Activated CD8-positive, alpha-beta memory T cell treated with anti-CD3 and anti-CD28 coated beads, Interleukin-2, amount 50 U/mL, for 24 hours (primary cell): ENCODE measurements at regions not wholly inside any gene's neighbourhood (a gene's known extent, or its start where the extent isn't known, plus 50 kb on each side); places are given as distances from the start of the nearest gene placed in this dataset.
A peak's percentile ranks its signal among the peaks of the same experiment; 100 is the strongest.

Source experiments
- DNase-seq: peaks from one replicate; pipeline ENCODE4 v3.0.0-alpha.2; 2020; ENCODE audit errors: extremely low read depth

DNA sequence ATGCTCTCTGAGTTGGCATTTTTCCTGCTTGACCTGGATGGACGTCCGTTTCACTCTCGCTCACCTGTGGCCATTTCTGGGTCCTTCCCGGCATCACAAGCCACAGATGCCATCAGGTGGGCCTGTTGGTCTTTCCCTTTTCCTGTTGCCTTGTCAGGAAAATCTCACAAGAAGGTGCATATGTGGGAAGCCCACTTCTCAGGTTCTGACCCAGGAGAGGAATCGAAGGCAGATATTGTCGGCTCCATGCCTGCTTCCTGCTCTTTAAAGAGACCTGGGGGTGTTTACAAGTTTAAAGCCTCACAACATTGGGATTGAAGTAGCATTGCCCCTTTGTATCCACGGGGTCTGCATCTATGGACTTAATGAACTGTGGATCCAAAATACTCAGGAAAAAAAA lies 357.9 kb downstream of the RPS24 start:
- no peak for DNase-seq

DNA sequence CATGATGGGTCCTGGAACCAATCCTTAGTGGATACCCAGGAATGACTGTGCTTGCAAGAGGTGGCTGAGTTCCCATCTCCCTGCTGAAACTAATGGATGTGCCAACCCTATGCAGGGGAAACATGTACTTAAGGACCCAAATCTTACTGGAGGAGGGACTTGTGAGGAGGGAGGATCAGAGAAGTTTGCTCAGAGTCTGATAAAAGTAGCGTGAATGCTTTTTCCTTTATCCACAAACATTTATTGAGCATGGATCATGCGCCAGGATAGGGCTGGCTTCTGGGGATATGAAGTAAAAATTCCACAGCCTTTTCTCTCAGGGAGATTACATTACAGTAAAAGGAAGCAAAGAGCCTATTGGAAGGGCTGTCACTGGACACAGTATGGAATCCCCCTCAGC lies 358.5 kb downstream of the RPS24 start:
- no peak for DNase-seq

DNA sequence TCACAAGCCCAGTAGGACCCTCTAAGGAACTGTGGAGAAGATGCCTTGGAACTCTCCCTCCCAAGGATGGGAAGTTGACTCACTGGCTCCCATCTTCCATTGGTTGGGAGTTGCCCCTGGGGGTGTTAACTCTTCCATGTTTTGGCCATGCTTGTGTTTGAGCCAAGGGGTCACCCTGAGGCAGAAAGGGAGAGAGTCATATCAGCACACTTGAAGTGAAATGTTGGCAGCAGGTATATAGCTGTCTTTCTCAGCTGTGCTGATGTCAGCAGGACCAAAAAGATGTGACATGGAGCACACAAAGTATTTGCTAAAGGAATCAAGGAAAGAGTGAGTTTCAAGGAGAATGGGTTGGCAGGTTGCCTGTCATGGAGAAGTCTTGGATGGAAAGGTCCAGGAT lies 359.4 kb downstream of the RPS24 start:
- no peak for DNase-seq

DNA sequence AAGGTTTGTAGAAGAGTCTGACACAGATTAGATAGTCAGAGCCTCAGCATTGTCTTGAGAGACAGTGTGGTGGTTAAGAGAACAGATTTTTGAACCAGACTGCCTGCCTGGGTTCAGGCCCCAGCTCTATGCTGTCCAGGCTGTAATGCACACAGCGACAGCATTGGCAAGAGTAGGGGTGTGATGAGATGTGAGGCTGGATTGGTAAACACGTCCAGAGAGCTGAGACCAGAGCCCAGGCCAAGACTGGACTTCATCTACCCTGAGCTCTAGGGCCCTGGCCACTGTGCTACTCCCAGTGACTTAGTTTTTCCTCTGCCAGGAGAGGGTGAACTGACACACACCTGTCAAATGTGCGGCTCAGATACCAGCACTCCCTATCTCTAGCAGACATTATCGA lies 360.4 kb downstream of the RPS24 start:
- no peak for DNase-seq

DNA sequence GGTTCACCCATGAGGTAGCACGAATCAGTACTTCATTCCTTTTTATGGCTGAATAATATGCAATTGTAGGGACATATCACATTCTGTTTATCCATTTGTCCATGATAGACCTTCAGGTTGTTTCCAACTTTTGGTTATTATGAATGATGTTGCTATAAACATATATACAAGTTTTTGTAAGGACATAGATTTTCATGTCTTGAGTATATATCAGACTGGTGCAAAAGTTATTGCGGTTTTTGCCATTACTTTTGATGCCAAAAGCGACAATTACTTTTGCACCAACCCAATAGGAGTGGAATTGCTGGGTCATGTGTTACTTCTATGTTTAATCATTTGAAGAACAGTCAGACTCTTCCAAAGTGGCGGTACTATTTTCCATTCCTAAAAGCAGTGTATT lies 361.5 kb downstream of the RPS24 start:
- DNase-seq, result no peak

DNA sequence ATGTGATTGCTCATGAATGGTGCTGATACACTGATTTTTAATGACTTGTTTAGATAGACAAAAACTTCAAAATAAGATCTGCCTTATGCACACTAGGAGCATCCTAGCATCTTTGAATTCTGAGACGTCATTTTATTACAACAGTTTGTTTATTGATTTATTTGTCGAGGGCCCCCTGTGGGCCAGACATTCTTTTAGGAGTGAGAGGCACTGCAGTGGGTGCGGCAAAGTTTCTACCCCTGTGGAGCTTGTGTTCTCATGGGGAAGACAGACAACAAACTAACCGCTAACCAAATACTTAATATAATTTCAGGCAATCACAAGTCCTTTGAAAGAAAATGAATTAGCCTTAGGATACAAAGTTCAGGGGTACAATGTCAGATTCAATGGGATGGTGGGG lies 363.1 kb downstream of the RPS24 start:
- DNase-seq, result no peak

DNA sequence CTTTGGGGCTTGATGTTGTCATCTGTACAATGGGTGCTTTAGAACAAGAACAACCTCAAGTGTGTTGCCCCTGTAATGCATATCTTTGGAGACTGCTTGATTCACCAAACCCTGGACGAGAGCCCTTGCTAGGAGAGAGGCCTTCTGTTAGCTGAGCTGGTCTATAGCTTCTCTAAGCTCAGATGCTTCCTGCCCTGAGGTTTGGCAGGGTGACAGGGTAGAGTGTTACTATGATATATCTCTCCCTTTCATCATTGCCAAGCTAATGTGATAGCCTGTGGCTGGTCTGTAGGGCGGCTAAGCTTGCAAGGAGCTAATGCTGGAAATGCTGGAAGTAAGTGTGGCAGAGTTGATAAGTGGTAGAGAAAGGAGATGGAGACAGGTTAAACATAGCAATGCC lies 364.1 kb downstream of the RPS24 start:
- no peak for DNase-seq

DNA sequence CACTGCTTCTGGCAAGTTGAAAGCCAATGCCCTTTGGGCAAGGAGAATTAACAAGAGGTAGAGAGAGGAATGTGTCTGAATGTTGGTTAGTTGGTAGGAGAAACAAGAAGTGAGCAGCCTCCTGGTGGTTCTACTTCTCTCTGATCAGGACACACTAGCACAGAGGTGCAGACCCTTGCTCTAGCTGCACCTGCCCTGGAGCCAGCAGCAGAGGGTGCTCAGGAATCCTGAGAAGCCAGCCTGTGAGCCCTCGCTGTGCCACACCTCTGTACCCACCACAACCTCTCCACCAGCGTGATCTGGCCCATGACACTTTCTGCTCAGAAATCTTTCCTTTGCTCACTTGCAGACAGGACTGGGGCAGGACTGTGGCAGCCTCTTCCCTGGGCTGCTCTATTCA lies 364.7 kb downstream of the RPS24 start:
- DNase-seq, result no peak

DNA sequence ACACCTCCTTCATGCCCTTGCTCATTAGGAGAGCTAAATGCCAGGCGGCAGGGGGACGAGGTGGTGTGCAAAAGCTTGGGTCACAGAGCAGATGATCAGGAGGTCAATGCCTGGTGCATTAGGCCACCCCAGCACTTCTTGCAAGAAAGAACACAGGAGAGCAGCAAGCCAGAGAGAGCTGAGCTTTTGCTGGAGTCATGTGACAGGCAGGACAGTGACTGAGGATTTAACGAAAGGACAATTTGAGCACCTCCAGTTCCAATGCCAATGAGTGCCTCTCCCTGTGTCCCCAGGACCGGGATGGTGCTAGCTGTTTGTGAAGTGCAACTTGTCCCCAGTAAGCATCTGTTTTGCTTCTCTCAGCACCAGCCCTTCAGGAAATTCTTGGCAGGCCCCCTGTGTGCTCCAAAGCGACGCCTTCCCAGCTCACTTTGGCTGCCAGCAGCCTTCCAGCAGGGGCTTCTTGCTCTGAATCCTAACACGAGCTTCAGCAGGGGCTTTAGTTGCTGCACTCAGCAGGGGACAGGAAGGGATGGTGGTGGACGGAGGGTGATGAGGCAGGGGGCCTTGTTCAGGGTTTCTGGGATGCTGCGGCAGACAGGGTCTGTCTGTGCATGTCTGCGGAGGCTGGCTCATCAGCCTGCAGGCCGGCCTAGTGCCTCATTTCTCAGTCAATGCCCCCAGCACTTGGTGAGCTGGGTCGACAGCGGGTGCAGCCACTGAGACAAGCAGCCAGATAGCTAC lies 368.1 kb downstream of the RPS24 start:
- no peak for DNase-seq

DNA sequence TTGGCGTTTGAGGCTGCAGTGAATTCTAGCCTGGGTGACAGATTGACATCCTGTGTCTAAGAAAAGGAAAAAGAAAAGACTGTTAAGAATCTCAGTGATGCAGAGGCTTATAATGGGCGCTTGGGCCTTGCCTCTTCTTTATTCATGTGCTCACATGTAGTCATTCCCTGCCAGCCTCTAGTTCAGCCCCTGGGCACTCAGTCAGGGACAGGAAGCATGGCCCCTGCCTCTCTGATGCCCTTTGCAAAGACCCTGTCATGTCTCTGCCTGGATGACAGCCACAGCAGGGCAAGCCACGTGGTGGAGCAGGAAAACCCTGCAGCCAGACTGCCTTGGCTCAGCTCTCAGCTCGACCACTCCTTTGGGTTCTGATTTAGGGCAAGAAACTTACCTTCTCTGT lies 368.9 kb downstream of the RPS24 start:
- DNase-seq, result no peak

DNA sequence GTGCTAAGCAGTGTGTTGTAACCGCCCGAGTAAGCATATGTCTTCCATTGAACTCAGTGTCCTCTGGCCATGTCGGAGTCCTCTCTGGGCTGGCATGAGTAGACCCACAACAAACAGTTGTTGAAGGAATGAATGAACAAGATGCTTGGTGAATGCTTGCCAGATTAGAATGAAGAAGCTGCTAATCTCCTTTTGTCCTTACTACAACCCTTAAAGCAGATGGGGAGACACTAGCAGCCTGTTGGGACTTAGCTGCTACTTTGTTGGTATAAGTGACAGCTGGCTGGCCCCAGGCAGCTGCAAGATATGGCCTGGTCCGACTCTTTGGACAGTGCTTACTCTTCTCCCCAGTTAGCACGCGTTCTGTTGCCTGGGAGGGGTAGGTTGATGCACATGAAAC lies 370.1 kb downstream of the RPS24 start:
- DNase-seq, result no peak

DNA sequence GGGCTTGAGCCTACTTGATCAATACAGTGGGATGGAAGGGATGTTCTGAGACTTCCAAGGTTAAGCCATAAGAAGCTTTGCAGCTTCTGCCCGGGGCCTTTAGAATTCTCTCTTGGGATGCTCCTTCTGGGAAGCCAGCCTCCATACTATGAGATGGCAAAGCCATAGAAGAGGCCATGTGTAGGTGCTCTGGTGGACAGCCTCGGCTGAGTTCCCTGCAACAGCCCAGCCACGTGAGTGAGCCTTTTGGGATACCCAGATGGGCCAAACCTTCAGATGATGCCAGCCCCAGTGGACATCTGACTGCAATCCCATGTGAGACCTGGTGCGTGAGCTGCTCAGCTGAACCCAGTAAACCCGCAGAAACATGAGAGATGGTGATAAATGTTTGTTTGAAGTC lies 370.6 kb downstream of the RPS24 start:
- no peak for DNase-seq

DNA sequence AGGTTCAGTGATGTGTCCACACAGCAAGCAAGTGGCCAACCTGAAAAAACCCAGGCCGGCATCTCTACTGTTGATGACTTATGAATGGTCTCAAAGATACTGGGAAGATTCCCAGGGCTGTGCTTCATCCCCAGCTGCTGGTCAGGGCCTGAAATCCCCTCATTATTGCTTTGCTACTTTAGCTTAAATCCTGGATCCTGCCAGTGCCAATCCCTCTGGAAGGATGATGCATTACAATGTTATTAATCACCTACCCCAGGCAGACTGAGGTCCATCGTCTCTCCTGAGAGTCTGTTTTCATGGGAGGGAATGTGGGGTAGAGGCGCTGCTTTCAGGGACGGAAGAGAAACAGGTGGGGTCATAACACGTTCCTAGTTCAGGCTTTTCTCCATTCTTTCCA lies 371.6 kb downstream of the RPS24 start:
- DNase-seq, result no peak

DNA sequence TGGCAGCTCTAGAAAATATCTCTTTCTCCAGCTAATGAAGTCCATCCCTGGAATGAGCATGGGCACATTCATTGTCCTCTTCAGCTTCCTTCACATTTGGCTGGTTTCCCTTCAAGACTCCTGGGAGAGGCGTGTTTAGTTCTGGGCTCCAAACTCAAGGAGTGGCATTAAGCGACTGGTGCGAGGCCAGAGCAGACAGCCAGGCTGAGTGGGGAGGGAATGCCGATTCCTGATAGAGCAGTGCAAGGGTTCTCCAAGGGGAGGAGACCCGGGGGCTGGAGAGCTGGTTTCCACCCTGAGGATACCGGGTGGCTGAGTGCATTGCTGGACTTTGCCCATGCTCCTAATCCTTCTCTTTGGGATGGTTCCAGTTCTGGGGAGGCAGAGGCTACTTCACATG lies 372.1 kb downstream of the RPS24 start:
- no peak for DNase-seq

DNA sequence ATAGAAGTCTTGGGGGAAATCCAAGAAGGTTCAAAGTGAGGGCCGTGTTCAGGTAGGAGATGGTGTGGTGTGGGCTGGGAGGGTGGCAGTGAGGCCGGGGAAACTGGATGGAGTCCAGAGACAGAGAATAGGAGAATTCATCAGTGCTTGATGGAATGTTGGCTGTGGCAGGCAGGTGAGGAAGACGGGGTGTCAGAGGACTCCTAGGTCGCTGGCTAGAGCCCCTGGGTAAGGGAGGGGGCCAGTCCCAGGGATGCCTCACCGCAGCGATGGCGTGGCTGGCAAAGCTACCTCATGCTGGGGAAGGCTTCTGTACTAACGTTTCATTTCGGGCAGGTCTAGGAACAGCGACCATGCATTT lies 373.0 kb downstream of the RPS24 start:
- DNase-seq, result no peak

DNA sequence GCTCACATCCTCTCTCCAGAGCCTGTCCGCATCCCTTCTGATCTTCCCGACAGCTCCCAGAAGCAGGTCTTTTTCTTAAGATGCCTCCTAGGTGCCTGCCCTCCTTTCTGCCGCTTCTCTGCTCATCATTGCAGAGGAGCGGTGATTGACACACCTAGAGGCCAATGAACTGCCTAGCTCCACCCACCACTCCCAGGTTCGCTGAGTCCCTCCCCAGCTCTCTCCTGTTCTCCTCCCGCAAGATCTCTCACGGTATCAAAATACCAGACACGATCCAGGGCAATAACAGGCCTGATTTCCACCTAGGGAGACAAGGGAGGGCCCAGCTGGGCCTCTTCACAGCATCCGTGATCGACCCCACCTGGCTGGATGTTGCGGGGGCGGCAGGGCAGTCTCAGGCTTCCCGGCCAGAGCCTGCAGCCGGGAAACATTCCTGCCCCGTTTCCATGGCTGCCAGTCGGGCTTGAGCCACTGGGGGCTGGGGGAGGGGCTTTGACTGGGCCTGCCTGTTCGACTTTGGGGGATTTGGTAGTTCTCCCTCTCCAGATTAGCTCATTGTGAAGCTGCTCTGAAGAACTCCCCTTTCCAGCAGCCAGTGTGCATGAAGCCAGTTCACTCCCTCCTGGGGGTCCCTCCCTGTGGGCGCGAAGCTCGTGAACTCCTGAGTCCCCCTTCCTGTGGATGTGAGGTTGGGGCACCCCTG lies 373.5 kb downstream of the RPS24 start:
- DNase-seq, result peak; percentile 31

DNA sequence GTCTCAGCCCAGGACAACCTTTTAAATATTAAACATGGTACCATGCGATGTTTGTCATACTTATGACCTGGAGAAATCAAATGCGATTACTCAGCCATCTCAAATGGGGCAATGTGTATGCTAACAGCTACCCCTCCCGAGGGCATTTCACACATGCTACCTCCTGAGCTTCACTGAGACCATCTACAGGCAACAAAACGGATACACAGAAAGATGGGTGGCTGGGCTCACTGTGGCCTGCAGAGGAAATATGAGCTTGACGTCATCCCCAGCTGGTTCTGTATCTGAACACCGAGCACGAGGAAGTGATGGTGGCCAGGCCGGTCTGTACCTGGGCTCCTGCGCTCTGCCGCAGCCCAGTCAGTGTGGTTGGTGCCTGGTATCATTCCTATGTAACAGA lies 374.3 kb downstream of the RPS24 start:
- DNase-seq, result no peak

DNA sequence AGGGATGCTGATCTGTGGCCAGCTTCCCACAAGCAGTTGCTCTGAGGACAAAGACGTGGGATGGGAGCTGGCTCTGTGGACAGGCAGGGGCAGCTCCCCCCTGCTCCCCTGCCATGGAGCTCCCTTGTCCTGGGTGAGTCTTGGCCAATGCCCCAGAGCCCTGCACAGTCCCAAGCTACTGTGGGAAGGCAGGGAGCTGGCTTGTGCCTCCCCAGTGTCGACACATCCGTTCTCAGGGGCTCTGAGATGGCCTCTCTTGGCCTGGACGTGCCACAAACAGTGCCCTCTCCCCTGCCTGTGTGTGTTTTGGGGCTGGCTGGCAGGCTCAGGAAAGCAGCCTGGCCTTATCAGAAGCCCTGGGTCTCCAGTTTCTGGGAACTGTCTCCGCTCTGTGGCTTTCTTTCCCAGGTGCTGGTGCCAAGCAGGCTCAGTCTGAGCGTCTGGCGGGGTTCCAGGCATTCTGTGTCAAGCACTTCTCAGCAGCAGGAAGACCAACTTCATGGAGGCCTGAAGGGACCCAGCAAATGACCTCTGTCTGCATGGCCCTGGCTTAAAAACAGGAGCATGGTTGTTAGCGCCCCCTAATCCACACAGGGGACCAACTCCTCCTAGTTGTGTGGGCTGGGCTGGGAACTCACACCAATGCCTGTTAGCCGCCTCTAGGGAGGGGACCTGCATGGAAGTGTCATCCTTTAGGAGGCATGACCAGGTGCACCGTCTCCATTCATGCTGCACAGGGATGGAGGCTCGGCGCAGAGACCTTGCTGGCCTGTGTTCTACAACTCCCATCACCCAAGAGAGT lies 375.2 kb downstream of the RPS24 start:
- no peak for DNase-seq

DNA sequence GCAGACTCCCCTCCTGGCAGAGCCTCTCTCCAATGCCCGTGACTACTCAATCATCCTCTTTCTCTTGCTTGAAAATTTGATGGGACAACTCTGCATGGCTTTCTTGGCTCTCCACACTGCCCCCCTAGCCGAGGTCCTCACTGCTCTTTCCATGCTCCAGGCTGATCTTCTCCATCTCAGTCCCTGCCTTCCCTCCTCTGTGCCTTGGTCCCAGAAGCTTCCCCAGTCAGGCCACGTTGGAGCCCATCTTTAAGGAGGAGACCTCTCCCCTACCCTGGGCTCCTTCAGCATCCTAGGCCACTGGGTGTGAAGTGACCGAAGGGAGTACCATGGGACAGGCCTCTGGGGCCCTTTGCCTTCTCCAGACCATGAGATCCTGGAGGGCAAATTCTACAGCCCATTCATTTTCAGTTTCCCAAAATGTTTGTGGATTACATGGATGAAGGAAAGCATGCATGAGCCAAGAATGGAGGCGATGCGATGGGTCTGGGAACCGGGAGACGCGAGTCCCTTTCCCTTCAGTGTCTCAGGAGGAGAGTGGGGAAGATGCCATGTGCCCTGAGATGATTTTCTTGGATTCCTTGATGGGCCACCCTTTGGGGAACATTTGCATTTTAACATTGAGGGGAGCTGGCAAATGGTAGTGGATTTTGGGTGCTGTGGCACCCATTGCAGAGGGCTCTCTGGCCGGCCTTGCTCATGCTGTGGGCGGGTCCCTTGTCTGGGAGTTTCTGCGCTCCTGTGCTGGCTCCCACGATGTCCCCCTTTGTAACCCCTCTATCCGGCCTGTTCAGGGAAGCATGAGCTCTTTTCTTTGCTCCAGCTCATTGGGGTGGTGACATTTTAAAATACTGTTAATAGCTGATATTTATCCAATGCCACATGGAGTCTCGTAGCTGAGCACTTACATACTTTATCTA lies 376.6 kb downstream of the RPS24 start:
- no peak for DNase-seq

DNA sequence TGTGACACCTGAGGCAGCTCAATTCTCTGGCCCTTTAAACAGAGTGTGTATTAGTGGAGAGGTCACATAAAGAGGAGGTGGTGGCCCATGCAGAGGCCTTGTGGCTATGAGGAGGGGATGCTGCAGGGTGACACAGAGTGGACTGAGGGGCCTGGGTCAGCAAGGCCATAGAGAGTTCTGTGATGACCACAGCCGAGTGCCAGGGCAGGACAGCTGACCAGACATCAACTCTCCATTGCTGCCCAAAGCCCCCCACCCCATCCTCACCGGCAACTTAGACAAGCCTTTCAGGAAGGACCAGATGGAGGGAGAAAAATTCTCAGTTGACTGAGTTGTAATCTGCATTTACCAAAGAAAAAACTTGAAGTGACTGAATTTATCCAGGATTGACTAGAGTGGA lies 378.1 kb downstream of the RPS24 start:
- no peak for DNase-seq

DNA sequence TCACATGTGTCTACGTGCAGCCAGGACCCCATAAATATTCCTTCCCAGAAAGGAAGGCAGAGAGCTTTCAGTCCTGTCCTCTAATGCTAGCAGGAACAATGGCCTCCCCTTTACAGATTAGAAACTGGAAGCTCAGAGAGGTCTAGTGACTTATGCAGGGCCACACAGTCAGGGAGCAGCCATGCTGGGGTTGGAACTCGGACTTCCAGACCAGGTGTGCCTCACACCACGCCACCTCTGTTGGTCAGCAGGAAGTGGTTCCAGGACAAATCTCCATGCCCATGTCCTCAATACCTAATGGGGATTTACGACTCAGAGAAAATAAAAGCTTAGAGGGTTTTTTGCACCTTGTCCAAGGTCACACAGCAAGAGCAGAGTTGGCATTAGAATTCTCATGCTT lies 378.9 kb downstream of the RPS24 start:
- DNase-seq, result no peak
